ENCODE measurements at regions not wholly inside any gene's neighbourhood (a gene's known extent, or its start where the extent isn't known, plus 50 kb on each side); places are given as distances from the start of the nearest gene placed in this dataset.
A peak's percentile ranks its signal among the peaks of the same experiment; 100 is the strongest.

DNA sequence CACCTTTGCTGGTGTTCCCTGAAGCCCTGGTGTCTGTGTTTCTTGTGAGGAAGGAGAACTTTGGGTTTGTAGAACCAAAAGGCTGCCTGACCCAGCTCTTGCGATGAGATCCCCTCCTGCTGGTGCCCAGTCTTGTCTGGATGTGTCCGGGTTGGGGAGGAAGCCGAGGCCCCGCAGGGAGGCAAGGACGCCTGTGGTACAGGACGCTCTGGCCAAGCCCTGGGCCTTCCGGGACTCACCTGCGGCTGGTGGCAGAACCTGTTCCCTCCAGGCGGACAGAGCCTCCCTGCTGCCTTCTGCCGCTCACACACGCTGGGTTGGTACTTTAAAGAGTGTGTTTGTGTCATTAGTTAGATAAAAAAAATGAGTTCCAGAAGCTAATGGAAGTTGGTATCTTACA is 616.2 kb downstream of the GALR1 start:
- no peak for DNase-seq

GRCh38 chr18:77866351-77866750 is 616.7 kb downstream of the GALR1 start:
- no peak for DNase-seq

DNA sequence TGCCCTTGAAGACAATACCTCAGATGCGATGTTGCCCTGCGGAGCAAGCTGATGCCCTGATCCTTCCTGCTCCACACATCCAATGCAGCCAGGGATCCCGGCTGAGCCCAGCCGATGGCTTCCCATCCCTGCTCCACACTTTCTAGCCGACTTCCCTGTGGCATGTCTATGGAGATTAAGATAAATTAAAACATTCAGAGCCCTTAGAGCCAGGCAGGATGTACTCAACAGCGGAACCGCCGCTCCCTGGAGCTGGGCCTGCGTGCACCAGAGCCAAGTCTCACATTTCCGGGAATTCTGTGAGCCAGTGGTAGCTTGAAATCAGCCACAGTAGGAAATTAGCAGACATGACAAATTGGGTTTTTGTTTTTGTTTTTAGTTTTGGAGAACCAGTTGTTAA is 620.6 kb downstream of the GALR1 start:
- no peak for DNase-seq

GRCh38 chr18:77870894-77871293 is 621.2 kb downstream of the GALR1 start:
- DNase-seq, result no peak

- DNase-seq, result no peak
These were observed 622.5 kb downstream of the GALR1 start for GRCh38 chr18:77872166-77872565.

DNA sequence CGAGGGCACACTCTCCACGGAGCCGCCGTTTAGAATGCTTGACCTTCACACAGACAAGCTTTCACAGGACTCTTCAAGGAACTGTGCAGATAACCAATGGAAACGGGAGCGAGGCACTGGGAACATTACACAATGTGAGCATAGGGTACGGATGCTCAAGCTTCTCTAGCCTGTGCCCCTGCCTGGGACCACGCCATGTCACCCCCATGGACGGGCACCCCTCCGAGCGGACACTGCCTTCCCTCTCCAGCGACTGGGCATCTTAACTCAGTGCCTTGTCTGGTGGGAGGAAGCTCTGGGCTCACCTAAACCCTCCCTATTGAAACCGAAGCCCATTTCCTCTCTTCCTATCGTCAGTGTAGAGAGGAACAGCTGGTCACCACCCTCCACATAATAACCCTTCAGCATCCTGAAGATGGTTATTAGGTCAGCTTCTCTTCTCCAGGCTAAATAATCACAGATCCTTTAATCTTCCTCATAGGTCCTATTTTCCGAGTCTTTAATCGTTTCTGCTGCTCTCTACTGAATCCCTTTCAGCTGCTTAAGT is 626.7 kb downstream of the GALR1 start:
- no peak for DNase-seq

DNA sequence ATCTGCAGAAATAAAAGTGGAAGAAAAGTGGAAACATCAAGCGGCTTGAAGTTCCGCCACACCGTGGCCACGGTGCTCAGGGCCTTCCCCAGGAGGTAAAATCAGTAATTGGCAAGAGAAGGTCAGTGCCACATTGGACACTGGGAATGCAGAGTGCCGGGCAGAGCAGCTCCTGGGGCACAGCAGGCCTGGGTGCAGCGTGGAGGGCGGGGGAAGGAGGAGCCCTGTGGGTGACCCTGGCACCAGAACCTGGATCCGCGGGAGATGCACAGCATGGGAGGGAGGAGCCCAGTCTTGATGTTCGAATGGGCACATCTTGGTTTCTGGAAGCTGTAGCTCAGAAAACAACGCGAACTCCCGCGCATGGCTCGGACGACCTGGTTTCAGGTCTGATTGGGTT is 630.2 kb downstream of the GALR1 start:
- no peak for DNase-seq

GRCh38 chr18:77884454-77884853 is 634.8 kb downstream of the GALR1 start:
- no peak for DNase-seq

- DNase-seq, result no peak
These were observed 644.4 kb downstream of the GALR1 start for GRCh38 chr18:77894060-77894459.

GRCh38 chr18:77895250-77895649 is 645.6 kb downstream of the GALR1 start:
- DNase-seq, result no peak

GRCh38 chr18:77896586-77897252 is 647.1 kb downstream of the GALR1 start:
- DNase-seq, result no peak

DNA sequence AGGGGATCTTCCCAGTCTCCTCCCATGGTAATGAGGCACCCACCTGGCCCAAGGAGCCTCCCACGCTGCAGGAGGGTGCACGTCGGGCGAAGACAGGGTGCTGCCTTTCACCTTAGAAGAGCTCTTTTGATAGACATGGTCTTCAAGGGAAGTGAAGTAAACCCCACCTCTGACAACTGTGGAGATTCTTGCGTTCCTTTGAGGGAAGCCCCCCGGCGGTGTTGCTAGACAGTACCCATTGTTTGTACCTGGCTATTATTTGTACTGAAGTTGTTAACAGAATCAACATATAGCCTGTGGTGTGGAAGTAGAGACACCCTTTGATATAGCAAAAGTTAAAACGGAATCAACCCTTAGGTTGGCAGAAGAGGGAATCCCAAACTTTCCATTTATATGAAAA is 648.0 kb downstream of the GALR1 start:
- DNase-seq, result no peak

- DNase-seq, result peak; percentile 38
These were observed 650.5 kb downstream of the GALR1 start for GRCh38 chr18:77899972-77900754.

- no peak for DNase-seq
These were observed 655.4 kb downstream of the GALR1 start for GRCh38 chr18:77905011-77905410.

DNA sequence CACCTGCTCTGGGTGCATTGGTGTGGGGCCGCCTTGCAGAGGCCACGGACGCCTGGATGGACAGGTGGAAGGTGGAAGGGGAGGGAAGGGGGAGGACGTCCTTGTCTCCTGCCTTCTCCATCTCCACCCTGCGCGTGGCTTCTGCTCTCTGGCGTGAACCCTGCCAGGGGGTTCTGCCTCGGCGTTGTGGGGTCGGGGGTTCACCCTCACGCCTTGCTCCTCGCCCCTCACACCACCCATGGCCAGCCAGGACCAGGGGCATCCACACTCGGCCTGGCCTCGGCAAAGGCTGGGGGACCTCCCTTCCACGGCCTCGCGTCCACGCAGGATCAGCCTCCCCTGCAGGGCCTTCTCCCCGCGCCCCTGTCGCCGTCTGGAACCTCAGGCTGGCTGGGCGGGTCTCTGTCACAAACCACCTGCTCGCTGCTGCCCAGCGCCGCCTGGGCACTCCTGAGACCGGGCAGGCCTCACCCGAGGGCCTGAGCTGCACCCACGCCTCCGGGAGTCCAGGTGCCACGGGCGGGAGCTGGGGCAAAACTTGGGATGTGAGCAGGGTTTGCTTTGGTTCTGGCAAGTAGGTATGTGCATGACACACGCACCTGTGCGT is 655.9 kb downstream of the GALR1 start:
- DNase-seq, result no peak

DNA sequence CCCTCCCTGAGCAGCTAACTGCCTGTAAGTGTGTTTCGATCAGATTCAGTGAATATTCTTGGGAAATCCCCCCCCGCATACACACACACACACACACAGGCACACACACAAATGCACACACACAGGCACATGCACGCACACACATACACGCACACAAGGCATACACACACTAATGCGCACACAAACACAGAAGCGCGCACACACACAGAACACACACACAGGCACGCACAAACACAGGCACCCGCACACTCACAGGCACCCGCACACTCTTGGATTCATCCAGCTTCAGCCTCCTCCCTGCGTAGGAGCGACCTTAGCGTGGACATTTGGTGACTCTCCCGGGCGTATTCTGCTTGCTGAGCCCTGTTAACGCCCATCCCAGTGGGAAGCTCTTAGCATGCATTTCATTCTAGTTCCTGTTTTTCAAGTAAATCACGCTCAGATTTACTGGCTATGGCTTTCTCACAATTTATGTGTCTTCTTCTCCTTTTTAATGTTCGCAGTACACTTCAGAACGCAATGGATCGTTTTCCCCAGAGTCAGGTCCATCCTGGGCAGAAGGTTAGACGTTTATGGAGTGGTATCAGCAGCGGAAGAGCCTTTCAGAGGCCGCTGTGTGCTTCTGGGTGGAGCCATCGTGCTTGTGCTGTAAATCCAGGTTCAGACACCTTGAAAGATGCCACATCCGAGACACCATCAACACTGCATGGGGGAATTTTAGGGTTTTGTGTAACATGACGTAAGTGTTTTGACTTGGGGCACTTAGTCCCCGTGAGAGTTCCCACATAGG is 656.6 kb downstream of the GALR1 start:
- no peak for DNase-seq

GRCh38 chr18:77910347-77910746 is 660.7 kb downstream of the GALR1 start:
- DNase-seq, result no peak

DNA sequence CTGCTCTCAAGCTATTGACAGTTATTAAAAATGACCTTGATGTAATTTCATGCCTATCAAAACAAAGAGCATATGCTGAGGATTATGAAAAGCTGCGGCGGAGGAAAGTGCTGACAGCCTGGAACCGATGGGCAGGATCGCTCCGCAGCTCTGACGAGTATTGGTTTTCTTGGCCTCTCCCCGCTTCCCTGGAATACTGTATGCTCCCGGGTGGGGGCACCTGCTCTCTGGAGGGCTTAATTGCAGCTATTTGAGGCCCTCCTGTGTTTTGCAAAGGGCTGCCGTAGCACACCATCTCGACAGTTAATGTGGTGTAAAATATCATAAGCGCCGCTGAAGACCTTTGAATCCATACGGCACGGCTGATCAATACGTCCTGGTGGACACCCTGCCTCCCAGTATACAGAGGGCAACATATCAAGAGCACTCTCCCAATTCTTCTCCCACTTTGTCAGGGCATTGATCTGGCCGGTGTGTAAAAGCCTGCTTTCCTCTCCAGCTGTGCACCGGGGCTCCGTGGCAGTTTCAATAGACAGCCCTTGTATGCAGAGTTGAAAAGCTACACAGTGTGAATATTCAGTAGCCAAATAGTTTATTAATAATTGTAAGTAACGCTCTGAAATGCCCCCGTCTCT is 662.4 kb downstream of the GALR1 start:
- no peak for DNase-seq

DNA sequence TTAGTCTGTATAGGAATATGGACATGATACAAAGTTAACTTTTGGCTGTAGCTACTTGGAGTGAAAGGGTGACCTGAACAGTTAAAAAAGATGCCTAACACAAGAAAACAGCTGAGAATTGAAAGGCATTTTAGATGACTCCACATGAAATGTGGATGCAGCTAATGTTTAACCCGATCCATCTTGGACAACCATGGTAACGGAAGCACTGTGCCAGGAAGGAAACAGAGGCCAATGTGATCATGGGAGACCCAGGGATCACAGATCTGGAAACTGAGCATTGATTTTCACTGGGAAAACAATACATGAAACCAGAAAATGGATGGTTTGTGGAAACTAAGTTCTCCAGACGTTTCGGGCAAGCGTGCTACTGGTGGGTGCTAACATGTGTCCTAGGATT is 669.1 kb downstream of the GALR1 start:
- no peak for DNase-seq

DNA sequence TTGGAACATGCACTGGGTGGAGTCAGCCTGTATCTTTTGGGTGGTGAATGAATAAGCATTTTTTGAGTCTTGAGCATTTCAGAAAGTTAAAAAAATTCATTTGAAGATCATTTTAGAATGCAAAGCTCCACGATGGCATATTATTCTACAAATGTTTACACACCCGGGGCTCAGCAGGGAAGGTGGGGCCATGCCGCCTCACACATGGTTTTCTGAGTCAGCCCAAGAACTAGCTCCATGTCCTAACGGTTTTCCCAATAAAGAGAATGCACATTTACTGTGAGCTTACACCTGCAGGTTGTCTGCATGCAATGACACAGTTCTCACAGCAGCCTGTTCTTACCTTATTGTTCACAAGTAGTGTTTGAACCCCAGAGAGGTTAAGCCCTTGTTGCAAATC is 670.3 kb downstream of the GALR1 start:
- DNase-seq, result no peak

GRCh38 chr18:77935342-77935741 is 685.7 kb downstream of the GALR1 start:
- no peak for DNase-seq

DNA sequence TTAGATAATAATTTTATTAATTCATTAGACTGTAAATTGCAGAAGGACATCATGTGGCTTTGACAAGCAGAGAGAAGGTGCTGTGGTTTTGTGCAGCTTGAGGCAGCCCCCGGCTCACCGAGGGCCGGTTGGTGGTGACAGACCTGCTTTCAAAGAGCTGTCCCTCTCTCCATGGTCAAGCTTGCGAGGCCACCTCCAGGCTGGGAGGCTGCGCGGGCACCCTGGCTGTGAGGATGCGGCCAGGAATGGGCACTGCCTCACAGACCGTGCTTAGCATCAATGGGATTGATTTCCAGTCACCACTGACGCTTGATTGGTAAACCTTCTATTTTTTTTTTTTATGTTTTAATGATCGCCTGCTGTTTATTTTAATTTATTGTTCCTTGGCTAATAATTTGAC is 690.9 kb downstream of the GALR1 start:
- DNase-seq, result no peak

- no peak for DNase-seq
These were observed 694.9 kb downstream of the GALR1 start for GRCh38 chr18:77944533-77944932.

All from CD4-positive, alpha-beta T cell treated with Interleukin-15 for 1 hour (primary cell).